ENCODE measurements at regions not wholly inside any gene's neighbourhood (a gene's known extent, or its start where the extent isn't known, plus 50 kb on each side); places are given as distances from the start of the nearest gene placed in this dataset.

DNA sequence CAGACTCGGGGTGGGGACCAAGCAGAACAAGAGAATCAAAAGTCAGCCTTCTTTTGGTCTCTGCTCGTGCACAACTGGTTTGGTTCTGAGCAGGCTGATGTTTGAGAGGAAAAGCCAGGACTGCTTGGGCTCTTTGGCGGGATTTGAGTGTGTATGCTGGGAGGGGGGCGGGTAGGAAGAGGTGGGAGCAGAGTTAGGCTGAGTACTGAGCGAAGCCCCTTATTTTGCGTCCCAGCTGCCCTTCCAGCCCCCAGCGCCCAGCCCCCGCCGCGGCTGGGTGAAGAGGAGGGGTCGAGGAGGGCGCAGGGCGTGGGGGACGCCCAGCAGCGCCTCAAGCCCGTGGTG, 153.5 kb upstream of the GOLIM4 start:
- Histone ChIP-seq H3K9me3 (ENCODE audit: control insufficient read depth, low read length) (no peaks in the 10 kb centered on the region), H3K4me1 (ENCODE audit: control insufficient read depth, insufficient read depth, low read length) (peaks cover 10% of the 10 kb centered on the region), H3K27me3 (ENCODE audit: control insufficient read depth, insufficient read depth, low read length) (peaks cover 40% of the 10 kb centered on the region), H3K9ac (ENCODE audit: low read length) (peak overlapping the region; percentile 32), H3K4me3 (ENCODE audit: low read length) (peak overlapping the region; percentile 18), H3K36me3 (ENCODE audit: control insufficient read depth, insufficient read depth, low read length) (no peaks in the 10 kb centered on the region)

DNA sequence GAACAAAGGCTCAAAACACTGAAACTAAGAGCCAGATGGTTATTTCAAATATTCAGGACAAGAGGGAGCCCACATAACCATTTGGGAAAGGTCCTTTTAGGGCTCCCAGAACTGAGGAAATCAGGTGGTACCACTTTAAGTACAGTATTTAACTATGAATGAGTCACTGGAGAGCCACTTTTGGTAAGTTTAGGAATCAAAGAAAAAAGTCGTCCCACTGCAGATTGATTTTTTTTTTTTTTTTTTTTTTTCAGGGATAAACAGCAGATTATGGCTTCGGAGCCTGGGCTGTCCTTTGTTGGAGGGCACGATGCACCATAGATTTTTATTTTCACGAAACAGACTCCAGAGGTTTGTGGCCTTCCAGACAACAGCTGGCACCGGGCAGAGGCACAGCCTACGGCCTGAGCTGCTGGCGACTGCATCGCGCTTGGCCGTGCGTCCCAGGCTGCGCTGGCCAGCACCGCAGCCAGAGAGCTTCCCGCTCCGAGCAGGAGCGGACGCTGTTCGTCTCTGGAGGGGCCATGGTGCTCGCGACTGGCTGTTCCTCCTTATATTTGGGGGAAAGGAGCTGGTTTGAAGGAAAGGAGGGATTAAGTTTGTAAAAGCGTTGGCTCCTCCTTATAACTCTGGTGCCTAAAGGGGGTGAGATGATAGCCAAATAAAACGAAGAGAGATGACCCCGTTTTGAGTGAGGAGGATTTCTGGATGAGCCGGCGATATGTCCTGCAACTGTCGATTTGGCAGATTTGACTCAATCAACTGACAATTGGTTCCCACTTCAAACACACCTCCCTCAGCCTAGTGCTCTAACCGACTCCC, 152.9 kb upstream of the GOLIM4 start:
- H3K4me3 ChIP-seq (ENCODE audit: low read length): peak overlapping the region; percentile 18
- peaks cover 40% of the 10 kb centered on the region for H3K27me3 ChIP-seq (ENCODE audit: control insufficient read depth, insufficient read depth, low read length)
- H3K4me1 ChIP-seq (ENCODE audit: control insufficient read depth, insufficient read depth, low read length): peaks cover 10% of the 10 kb centered on the region
- peak overlapping the region; percentile 32 for H3K9ac ChIP-seq (ENCODE audit: low read length)
- no peaks in the 10 kb centered on the region for H3K9me3 ChIP-seq (ENCODE audit: control insufficient read depth, low read length)
- no peaks in the 10 kb centered on the region for H3K36me3 ChIP-seq (ENCODE audit: control insufficient read depth, insufficient read depth, low read length)

DNA sequence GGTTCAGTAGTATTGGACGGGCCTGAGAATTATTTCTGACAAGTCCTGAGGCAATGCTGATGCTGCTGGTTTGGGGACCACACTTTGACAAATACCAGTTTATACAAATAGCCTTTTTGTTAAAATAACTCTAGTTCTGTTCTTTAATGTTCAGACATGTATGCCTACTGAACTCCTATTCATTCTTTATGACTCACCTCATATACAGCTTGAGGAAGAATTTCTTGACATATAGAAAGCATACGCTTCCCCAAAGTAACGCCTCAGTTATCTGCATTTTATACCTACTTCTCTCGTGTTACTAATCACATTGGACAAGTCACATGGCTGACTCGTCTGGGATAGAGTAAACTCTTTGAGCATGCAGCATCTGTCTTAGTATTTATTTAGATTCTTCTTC, 145.4 kb upstream of the GOLIM4 start:
- Histone ChIP-seq H3K9ac (ENCODE audit: low read length) (no peak overlapping the region), H3K9me3 (ENCODE audit: control insufficient read depth, low read length) (no peaks in the 10 kb centered on the region)

DNA sequence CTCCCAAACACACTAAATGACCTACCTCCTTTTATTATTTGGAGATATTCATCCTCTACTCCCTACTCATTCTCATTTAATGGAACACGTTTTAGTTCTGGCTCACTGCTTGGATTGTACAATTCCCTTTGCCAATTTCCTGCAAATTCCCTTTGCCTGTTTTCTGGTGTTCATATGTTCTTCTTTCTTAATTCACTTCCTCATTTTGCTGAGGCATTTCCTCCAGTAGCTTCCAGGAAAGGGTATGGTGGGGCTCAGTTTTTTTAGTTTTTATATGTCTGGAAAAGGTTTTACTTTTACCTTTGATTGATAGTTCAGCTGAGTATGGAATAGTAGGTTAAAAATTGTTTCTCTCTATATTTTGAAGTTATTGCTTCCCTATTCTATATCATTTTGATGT, 143.6 kb upstream of the GOLIM4 start:
- Histone ChIP-seq H3K4me1 (ENCODE audit: control insufficient read depth, insufficient read depth, low read length) (no peaks in the 10 kb centered on the region), H3K36me3 (ENCODE audit: control insufficient read depth, insufficient read depth, low read length) (no peaks in the 10 kb centered on the region), H3K9me3 (ENCODE audit: control insufficient read depth, low read length) (no peaks in the 10 kb centered on the region), H3K27me3 (ENCODE audit: control insufficient read depth, insufficient read depth, low read length) (no peaks in the 10 kb centered on the region), H3K9ac (ENCODE audit: low read length) (no peak overlapping the region), H3K4me3 (ENCODE audit: low read length) (no peak overlapping the region)

More for the DNA sequence above, 145.4 kb upstream of the GOLIM4 start:
- Histone ChIP-seq H3K4me3 (ENCODE audit: low read length) (no peak overlapping the region), H3K36me3 (ENCODE audit: control insufficient read depth, insufficient read depth, low read length) (no peaks in the 10 kb centered on the region), H3K4me1 (ENCODE audit: control insufficient read depth, insufficient read depth, low read length) (no peaks in the 10 kb centered on the region), H3K27me3 (ENCODE audit: control insufficient read depth, insufficient read depth, low read length) (no peaks in the 10 kb centered on the region)

DNA sequence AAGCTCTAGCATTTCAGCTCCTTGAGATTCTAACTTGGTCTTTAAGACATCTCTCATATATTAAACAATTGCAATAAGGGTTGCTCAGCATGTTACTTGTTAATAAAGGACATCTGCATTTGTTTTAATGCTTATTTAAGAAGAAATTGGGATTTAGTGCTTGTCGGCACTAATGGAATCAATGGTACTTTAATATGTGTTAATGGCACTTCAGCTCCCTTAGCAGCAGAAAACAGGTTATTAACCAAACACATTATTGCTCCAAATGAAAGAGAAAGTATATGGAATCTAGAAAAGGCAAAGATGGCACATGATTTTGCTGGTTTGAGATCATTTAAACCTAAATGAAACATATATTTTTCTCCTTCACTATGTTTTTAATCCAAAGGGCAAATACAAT, 137.3 kb upstream of the GOLIM4 start:
- no peak overlapping the region for H3K9ac ChIP-seq (ENCODE audit: low read length)
- no peaks in the 10 kb centered on the region for H3K36me3 ChIP-seq (ENCODE audit: control insufficient read depth, insufficient read depth, low read length)
- no peaks in the 10 kb centered on the region for H3K4me1 ChIP-seq (ENCODE audit: control insufficient read depth, insufficient read depth, low read length)
- no peaks in the 10 kb centered on the region for H3K9me3 ChIP-seq (ENCODE audit: control insufficient read depth, low read length)
- no peak overlapping the region for H3K4me3 ChIP-seq (ENCODE audit: low read length)
- H3K27me3 ChIP-seq (ENCODE audit: control insufficient read depth, insufficient read depth, low read length): no peaks in the 10 kb centered on the region

DNA sequence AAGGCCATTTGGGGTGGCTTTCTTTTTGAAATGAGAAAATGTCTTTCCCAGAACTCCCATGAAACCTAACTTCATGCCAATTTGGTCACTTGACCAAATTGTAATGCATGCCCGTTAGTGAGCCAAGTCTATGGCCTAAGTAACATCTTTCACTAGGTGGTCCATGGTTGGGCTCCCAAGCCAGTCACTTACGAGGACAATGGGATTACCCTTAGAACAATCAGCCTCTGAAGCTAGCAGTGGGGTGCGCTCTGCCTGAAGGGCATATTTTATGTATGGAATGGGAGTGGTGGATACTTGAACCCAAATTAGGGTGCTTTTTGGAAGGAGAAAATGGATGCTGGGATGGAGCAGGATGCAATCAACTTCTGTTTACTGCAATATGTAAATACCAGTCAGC, 127.4 kb upstream of the GOLIM4 start:
- Histone ChIP-seq H3K36me3 (ENCODE audit: control insufficient read depth, insufficient read depth, low read length) (no peaks in the 10 kb centered on the region), H3K4me3 (ENCODE audit: low read length) (no peak overlapping the region), H3K27me3 (ENCODE audit: control insufficient read depth, insufficient read depth, low read length) (no peaks in the 10 kb centered on the region), H3K9ac (ENCODE audit: low read length) (no peak overlapping the region), H3K4me1 (ENCODE audit: control insufficient read depth, insufficient read depth, low read length) (no peaks in the 10 kb centered on the region), H3K9me3 (ENCODE audit: control insufficient read depth, low read length) (no peaks in the 10 kb centered on the region)

GRCh38 chr3:168220556-168220955, 124.8 kb upstream of the GOLIM4 start:
- H3K36me3 ChIP-seq (ENCODE audit: control insufficient read depth, insufficient read depth, low read length): no peaks in the 10 kb centered on the region
- H3K27me3 ChIP-seq (ENCODE audit: control insufficient read depth, insufficient read depth, low read length): no peaks in the 10 kb centered on the region
- H3K4me3 ChIP-seq (ENCODE audit: low read length): no peak overlapping the region
- H3K4me1 ChIP-seq (ENCODE audit: control insufficient read depth, insufficient read depth, low read length): no peaks in the 10 kb centered on the region
- H3K9me3 ChIP-seq (ENCODE audit: control insufficient read depth, low read length): no peaks in the 10 kb centered on the region
- no peak overlapping the region for H3K9ac ChIP-seq (ENCODE audit: low read length)

- Histone ChIP-seq H3K36me3 (ENCODE audit: control insufficient read depth, insufficient read depth, low read length) (no peaks in the 10 kb centered on the region), H3K4me1 (ENCODE audit: control insufficient read depth, insufficient read depth, low read length) (no peaks in the 10 kb centered on the region), H3K27me3 (ENCODE audit: control insufficient read depth, insufficient read depth, low read length) (no peaks in the 10 kb centered on the region), H3K9ac (ENCODE audit: low read length) (no peak overlapping the region), H3K9me3 (ENCODE audit: control insufficient read depth, low read length) (no peaks in the 10 kb centered on the region), H3K4me3 (ENCODE audit: low read length) (no peak overlapping the region)
Measured at GRCh38 chr3:168219530-168219929, 123.8 kb upstream of the GOLIM4 start.

DNA sequence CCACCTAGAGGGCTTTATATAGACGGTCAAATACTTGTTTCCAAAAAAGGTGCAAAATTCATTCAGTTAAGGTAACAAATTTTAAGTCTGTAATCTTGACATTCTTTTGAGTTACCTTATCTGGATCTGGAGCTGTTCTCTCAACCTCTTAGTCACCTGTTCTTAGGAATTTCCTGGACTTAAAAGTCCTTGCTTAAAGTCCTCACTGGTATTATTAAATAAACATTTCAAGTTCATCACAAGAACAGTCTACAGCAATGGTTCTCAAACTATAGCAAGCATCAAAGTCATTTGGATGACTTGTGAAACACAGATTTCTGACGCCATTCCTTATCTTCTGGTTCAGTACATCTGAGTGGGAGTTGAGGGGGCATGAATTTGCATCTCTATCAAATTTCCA, 122.9 kb upstream of the GOLIM4 start:
- Histone ChIP-seq H3K36me3 (ENCODE audit: control insufficient read depth, insufficient read depth, low read length) (no peaks in the 10 kb centered on the region), H3K4me3 (ENCODE audit: low read length) (no peak overlapping the region), H3K9me3 (ENCODE audit: control insufficient read depth, low read length) (no peaks in the 10 kb centered on the region), H3K27me3 (ENCODE audit: control insufficient read depth, insufficient read depth, low read length) (no peaks in the 10 kb centered on the region), H3K4me1 (ENCODE audit: control insufficient read depth, insufficient read depth, low read length) (no peaks in the 10 kb centered on the region), H3K9ac (ENCODE audit: low read length) (no peak overlapping the region)

DNA sequence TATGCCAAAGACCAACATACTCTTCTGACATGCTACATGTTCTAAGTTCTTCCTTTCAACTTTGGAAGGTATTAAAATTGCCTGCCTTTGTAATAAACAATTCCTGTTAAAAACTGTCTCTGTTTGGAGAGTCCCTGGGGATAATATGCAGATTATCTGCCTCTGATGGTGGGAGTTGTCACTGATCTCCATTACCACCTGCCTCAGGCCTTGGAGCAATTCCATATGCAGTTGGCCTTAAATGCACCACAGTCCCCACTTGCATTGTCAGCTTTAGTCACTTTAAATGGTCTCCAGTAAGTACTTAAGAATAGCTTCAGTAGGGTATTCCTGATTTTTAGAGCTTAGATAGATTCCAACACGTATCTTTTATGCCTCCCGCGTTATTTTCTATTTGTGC, 121.1 kb upstream of the GOLIM4 start:
- Histone ChIP-seq H3K27me3 (ENCODE audit: control insufficient read depth, insufficient read depth, low read length) (no peaks in the 10 kb centered on the region), H3K4me1 (ENCODE audit: control insufficient read depth, insufficient read depth, low read length) (no peaks in the 10 kb centered on the region), H3K9ac (ENCODE audit: low read length) (no peak overlapping the region), H3K9me3 (ENCODE audit: control insufficient read depth, low read length) (no peaks in the 10 kb centered on the region), H3K4me3 (ENCODE audit: low read length) (no peak overlapping the region), H3K36me3 (ENCODE audit: control insufficient read depth, insufficient read depth, low read length) (no peaks in the 10 kb centered on the region)

GRCh38 chr3:168213920-168214319, 118.2 kb upstream of the GOLIM4 start:
- Histone ChIP-seq H3K9me3 (ENCODE audit: control insufficient read depth, low read length) (no peaks in the 10 kb centered on the region), H3K4me3 (ENCODE audit: low read length) (no peak overlapping the region), H3K4me1 (ENCODE audit: control insufficient read depth, insufficient read depth, low read length) (no peaks in the 10 kb centered on the region), H3K27me3 (ENCODE audit: control insufficient read depth, insufficient read depth, low read length) (no peaks in the 10 kb centered on the region), H3K9ac (ENCODE audit: low read length) (no peak overlapping the region), H3K36me3 (ENCODE audit: control insufficient read depth, insufficient read depth, low read length) (no peaks in the 10 kb centered on the region)

DNA sequence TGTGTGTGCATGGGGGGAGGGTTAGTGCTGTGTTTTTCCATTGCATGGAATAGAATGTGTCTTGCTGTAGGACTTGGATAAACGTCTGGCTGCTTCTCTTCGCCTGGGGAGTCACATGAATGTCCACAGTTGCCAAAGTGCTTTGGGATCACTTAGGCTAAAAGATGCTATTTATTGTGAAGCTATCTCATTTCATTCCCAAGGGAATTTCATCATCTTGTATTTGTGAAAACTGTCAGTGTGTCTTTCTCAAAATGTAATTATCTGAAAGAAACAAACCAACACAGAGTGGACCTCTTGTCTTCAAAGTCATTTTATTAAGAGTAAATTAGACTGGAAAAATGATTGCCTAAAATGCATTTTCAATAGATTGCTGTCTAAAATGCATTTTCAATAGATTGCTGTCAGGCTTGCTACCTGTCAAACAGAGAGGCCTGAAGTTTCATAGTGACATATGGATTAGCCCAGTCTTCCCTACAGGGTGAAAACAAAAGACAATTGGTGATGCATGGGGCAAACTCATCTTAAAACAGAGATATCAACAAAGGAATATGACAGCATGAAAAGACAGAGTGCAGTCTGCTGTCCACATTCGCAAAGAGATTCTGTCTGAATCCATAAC, 117.1 kb upstream of the GOLIM4 start:
- H3K4me3 ChIP-seq (ENCODE audit: low read length): no peak overlapping the region
- no peaks in the 10 kb centered on the region for H3K4me1 ChIP-seq (ENCODE audit: control insufficient read depth, insufficient read depth, low read length)
- no peaks in the 10 kb centered on the region for H3K27me3 ChIP-seq (ENCODE audit: control insufficient read depth, insufficient read depth, low read length)
- H3K9me3 ChIP-seq (ENCODE audit: control insufficient read depth, low read length): no peaks in the 10 kb centered on the region
- H3K9ac ChIP-seq (ENCODE audit: low read length): no peak overlapping the region
- no peaks in the 10 kb centered on the region for H3K36me3 ChIP-seq (ENCODE audit: control insufficient read depth, insufficient read depth, low read length)
